ENCODE measurements at regions not wholly inside any gene's neighbourhood (a gene's known extent, or its start where the extent isn't known, plus 50 kb on each side); places are given as distances from the start of the nearest gene placed in this dataset.
"Not testable (repeated sequence)": the region's sequence is repeated elsewhere in the genome, so short reads cannot be mapped to it uniquely, and the experiment has no call there.

DNA sequence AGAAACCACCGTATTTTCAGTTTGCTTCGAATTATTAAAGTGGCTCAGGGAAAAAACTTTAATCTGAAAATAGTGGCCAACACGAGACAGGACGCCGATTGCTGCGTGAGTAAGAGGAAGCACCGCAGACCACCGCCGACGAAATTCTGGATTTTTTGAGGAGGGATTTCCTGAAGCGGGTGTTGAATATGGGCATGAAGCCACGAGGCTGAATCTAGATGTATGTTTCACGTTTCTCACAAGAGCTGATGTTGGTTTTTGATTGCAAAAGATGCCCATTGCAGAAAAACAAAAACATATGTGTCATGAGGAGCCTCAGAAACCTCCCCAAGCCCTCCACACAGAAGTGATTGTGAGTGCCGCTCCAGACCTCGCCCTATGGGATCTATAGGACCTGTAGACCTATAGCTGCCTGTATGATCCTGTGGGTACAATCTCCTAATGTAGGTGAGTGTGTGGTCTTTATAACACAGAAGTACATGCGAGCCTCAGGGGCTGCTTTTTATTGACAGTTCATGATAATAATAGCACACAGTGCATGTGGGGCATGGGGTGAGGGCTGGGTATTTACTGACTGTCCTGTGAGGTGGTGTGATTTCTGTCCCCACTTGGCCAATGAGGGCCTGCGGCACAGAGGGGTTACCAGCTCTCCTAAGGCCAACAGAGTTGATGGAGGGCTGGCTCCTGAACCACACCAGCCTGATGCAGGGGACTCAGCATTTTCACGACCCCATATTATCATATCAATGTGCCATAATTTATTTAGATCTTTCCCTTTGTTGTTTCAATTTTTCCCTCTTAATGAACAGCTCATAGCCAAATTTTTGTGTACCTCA, 243.9 kb downstream of the DLL1 start:
- peak; percentile 60 for DNase-seq (ENCODE audit: low read depth)

DNA sequence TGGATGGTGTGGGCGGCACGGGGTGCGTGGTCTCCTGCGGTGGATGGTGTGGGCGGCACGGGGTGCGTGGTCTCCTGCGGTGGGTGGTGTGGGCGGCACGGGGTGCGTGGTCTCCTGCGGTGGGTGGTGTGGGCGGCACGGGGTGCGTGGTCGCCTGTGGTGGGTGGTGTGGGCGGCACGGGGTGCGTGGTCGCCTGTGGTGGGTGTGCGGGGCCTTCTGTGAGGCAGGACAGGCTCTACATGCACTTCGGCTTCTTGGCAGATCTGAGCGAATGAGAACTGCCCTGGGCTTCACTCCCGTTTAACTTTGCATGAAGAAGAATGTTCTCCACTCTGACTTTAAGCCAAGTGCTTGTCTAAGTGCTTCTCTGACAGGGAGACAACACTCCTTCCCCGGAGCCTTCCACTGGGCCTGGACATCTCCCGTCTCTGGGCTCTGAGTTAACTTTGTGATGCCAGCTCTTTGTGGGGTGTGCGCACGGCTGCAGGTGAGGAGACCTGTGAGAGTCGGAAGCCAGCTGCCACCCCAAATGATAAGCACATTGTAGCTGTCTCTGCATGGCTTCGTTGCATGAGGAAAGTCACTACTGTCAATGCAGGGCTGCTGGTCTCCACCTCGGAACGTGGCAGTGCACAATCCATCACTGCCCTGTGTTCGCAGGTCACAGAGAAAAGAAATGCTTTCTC, 244.8 kb downstream of the DLL1 start:
- no peak for DNase-seq (ENCODE audit: low read depth)

DNA sequence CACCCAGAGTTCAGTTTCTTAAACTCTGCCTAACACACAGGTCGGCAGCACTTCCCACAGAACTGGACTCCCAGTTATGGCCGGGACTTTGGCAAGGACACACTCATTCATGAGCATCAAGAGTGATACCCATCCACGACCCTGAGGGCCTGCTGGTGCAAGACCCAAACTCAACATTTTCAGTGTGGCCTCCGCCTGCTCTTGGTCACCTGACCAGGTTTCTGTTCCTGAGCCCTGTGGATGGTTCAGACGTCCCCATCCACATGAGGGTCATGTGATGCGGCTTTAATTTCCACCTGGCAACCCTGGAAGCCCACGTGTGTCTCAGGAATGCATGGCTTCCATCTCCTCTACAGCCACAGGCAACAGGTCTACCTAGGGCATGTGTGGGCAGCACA, 245.3 kb downstream of the DLL1 start:
- DNase-seq (ENCODE audit: low read depth), result no peak

DNA sequence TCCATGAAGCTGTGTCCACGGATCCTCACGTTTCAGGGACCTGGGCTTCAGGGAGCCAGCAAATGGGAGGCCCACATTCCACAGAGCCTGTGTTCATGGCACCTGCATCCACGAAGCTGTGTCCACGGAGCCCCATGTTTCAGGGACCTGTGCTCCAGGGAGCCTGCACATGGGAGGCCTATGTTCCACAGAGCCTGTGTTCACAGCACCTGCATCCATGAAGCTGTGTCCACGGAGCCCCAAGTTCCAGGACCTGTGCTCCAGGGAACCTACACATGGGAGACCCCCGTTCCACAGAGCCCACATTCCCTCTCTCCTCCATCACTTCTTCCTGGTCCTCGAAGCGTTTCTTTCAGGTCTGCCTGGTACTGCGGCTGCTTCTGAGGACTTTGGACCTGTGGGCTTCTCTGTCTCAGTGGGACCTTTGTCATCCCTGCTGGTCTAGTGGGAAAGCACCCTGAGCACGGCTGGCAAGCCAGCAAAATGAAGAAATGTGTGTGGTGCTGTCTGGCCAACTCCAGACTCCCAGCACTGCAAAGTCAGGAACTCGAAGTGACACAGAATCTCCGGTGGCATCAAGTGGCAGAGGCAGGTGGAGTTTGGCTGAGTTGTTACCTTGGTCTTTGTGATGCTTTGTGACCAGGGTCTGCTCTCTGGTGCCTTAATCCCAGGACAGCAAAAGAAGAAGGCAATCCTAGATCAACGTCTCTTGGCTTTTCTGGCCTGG, 245.9 kb downstream of the DLL1 start:
- no peak for DNase-seq (ENCODE audit: low read depth)

DNA sequence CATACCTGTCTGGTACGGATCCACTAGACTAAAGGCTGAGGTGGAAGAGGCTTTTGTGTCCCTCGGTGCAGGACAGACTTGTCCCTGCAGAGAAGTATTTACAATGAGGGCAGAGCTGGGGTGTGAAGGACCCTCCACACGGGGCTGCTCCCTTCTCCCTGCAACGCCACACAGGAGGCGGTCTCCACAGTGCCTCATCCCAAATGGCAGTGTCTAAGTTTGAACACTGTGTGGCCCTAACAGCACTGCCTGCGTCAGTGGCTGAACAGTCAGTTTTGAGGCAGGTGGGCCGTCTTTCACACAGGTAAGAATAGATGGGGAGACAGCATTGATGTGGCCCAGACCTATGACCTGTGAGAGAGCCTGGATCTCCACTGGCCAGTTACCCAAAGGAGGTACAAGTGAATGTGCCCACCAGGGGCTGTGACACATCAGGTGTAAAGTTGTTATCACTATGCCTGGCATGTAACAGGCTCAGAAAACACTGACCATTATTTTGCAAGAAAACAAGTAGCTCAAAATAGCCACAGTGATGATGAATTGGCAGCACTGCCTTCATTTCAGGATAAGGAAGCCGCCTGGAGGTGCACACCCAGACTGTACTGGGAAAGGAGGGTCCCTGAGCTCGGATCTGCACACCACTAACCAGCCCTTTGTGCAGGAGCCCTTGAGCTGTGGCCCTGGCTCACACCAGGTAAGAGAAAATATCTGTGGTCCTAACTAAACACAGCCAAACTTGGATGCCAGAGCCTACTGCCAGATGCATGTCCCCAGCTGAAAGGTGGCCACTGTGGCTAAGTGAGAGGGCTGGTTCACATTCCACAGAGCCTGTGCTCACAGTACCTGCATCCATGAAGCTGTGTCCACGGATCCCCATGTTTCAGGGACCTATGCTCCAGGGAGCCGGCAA, 246.7 kb downstream of the DLL1 start:
- DNase-seq (ENCODE audit: low read depth), result no peak

- DNase-seq (ENCODE audit: low read depth), result no peak
Measured at GRCh38 chr6:170043150-170043819, 247.6 kb downstream of the DLL1 start.

- no peak for DNase-seq (ENCODE audit: low read depth)
Measured at GRCh38 chr6:170042596-170043118, 248.2 kb downstream of the DLL1 start.

DNA sequence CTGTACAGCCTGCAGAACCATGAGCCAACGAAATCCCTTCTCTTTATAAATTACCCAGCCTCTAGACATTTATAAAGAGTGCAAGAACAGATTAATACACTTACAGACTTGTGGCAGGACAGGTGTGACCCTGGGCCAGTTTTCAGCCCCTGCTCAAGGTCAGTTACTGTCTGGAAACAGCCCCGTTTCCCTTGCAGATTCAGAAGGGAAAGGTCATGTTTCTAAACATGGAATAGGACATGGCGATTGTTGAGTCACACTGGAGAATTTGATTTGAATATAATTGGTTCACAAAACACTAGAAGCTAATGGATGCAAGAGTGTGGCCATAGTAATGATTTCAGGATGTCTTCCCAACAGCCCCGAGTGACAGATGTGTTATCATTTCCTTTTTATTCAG, 248.8 kb downstream of the DLL1 start:
- no peak for DNase-seq (ENCODE audit: low read depth)

GRCh38 chr6:170041526-170041925, 249.4 kb downstream of the DLL1 start:
- no peak for DNase-seq (ENCODE audit: low read depth)

DNA sequence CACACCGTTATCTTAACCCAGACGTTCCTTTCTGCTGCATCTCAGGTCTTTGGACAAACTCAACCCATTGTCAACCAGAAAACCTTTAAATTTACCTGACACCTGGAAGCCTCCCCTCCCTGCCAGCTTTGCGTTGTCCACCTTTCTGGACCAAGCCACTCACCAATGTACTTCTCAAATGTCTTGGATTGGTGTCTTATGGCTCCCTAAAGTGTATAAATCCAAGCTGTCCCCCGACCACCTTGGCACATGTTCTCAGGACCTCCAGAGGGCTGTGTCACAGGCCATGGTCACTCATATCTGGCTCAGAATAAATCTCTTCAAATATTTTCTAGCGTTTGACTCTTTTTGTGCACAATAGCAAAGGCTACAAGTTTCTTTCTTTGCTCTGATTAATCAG, 250.0 kb downstream of the DLL1 start:
- DNase-seq (ENCODE audit: low read depth), result no peak

GRCh38 chr6:170040115-170040500, 250.8 kb downstream of the DLL1 start:
- DNase-seq (ENCODE audit: low read depth), result no peak

GRCh38 chr6:170039156-170040114, 251.4 kb downstream of the DLL1 start:
- no peak for DNase-seq (ENCODE audit: low read depth)

GRCh38 chr6:170038708-170039107, 252.2 kb downstream of the DLL1 start:
- DNase-seq (ENCODE audit: low read depth), result no peak

GRCh38 chr6:170038251-170038650, 252.6 kb downstream of the DLL1 start:
- no peak for DNase-seq (ENCODE audit: low read depth)

GRCh38 chr6:170037541-170038250, 253.2 kb downstream of the DLL1 start:
- DNase-seq (ENCODE audit: low read depth), result no peak

DNA sequence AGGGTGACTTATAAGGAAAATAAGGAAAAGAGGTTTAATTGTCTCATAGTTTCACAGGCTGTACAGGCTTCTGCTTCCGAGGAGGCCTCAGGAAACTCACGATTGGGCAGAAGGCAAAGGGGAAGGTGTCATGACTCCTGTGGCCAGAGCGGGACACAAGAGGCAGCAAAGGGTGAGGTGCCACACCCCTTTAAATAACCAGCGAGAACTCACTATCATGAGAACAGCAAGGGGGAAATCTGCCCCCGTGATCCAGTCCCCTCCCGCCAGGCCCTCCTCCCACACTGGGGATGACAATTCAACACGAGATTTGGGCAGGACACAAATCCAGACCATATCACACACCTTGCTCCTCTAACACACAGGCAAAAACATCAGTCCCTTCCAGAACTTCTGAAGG, 254.0 kb downstream of the DLL1 start:
- DNase-seq (ENCODE audit: low read depth), result no peak

DNA sequence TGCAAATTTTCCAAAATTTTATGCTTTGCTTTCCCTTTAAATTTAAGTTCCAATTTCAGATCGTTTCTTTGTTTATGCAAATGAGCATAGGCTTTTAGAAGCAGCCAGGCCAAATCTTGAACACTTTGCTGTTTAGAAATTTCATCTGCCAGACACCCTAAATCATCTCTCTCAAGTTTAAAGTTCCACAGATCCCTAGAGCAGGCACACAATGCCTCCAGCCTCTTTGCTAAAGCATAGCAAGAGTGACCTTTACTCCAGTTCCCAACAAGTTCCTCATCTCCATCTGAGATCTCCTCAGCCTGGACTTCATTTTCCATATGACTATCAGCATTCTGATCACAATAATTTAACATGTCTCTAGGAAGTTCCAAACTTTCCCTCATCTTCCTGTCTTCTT, 254.5 kb downstream of the DLL1 start:
- DNase-seq (ENCODE audit: low read depth), result not testable (repeated sequence)

DNA sequence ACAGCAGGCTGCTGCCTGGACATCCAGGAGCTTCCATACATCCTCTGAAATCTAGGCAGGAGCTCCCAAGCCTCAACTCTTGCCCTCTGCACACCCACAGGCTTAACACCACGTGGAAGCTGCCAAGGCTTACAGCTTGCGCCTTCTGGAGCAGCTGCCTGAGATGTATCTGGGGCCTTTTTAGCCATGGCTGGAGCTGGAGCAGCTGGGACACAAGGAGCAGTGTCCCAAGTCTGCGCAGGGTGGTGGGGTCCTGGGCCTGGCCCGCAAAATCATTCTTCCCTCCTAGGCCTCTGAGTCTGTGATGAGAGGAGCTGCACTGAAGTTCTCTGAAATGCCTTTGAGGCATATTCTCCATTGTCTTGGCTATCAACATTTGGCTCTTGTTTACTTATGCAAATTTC, 255.0 kb downstream of the DLL1 start:
- no peak for DNase-seq (ENCODE audit: low read depth)

DNA sequence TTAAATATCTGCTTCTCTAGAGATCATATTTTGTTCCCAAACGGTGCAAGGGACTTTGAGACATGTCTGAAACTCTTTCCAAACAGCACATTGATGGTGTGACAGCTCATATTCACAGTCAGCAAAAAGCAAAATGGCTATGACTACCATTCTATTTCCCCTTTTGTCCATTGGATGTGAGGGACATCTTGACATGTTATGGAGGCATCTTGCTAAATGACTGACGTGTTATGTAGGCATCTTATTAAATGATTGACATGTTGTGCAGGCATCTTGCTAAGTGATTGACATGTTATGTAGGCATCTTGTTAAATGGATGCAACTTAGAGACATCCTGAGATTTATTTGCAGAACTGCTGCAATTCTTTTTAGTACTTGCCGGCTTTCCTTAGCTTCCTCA, 255.8 kb downstream of the DLL1 start:
- DNase-seq (ENCODE audit: low read depth), result no peak

Measured in HT1080 (cell line).